HG02884 (cell line): ENCODE measurements at regions not wholly inside any gene's neighbourhood (a gene's known extent, or its start where the extent isn't known, plus 50 kb on each side); places are given as distances from the start of the nearest gene placed in this dataset.
"Not testable (repeated sequence)": the region's sequence is repeated elsewhere in the genome, so short reads cannot be mapped to it uniquely, and the experiment has no call there.

ENCODE experiments used
- ATAC-seq: cut with Tn5 transposase; IDR thresholded peaks from one replicate; pipeline ENCODE4 v1.9.1; 2021; ENCODE audit warnings: mild to moderate bottlenecking, moderate library complexity; ENCODE audit not compliant: unreplicated experiment

GRCh38 chr7:136431736-136432135 is 436.7 kb upstream of the CHRM2 start:
- ATAC-seq: not testable (repeated sequence)

- no peak for ATAC-seq
Observed at GRCh38 chr7:136424058-136424457, 444.4 kb upstream of the CHRM2 start.

GRCh38 chr7:136419740-136420139 is 442.6 kb upstream of the MTPN start:
- not testable (repeated sequence) for ATAC-seq

GRCh38 chr7:136412952-136413351 is 435.8 kb upstream of the MTPN start:
- ATAC-seq: no peak

- ATAC-seq: peak; percentile 97
Observed at GRCh38 chr7:136405931-136406777, 429.0 kb upstream of the MTPN start.

GRCh38 chr7:136403591-136403990 is 426.4 kb upstream of the MTPN start:
- no peak for ATAC-seq

GRCh38 chr7:136400877-136401276 is 423.7 kb upstream of the MTPN start:
- ATAC-seq: no peak

GRCh38 chr7:136399385-136399784 is 422.2 kb upstream of the MTPN start:
- no peak for ATAC-seq

GRCh38 chr7:136392856-136393255 is 415.7 kb upstream of the MTPN start:
- ATAC-seq: no peak

- ATAC-seq: no peak
Observed at GRCh38 chr7:136391371-136391770, 414.2 kb upstream of the MTPN start.

GRCh38 chr7:136389933-136390332 is 412.8 kb upstream of the MTPN start:
- no peak for ATAC-seq

GRCh38 chr7:136386876-136387275 is 409.7 kb upstream of the MTPN start:
- ATAC-seq: no peak

GRCh38 chr7:136371409-136371808 is 394.2 kb upstream of the MTPN start:
- ATAC-seq: not testable (repeated sequence)

- no peak for ATAC-seq
Observed at GRCh38 chr7:136370137-136370536, 393.0 kb upstream of the MTPN start.

- ATAC-seq: no peak
Observed at GRCh38 chr7:136369225-136369624, 392.1 kb upstream of the MTPN start.

- peak; percentile 98 for ATAC-seq
Observed at GRCh38 chr7:136359333-136359903, 382.3 kb upstream of the MTPN start.

- ATAC-seq: peak; percentile 73
Observed at GRCh38 chr7:136353287-136353686, 376.1 kb upstream of the MTPN start.

GRCh38 chr7:136348542-136349192 is 371.5 kb upstream of the MTPN start:
- no peak for ATAC-seq

GRCh38 chr7:136348142-136348541 is 371.0 kb upstream of the MTPN start:
- no peak for ATAC-seq

GRCh38 chr7:136347488-136347887 is 370.3 kb upstream of the MTPN start:
- no peak for ATAC-seq

- ATAC-seq: no peak
Observed at GRCh38 chr7:136342251-136342650, 365.1 kb upstream of the MTPN start.

GRCh38 chr7:136339464-136339863 is 362.3 kb upstream of the MTPN start:
- no peak for ATAC-seq
